K562 (cell line): ENCODE measurements at regions not wholly inside any gene's neighbourhood (a gene's known extent, or its start where the extent isn't known, plus 50 kb on each side); places are given as distances from the start of the nearest gene placed in this dataset.

Source experiments
- ATAC-seq: fragments of 200-7000 bp; cut with Tn5 transposase; 3 replicates; pipeline ENCODE4 v1.9.1; 2020; ENCODE audit warnings: moderate library complexity
- BruUV-seq: library from RNA; stranded (reverse); fragments of 400-500 nt; replicated peaks from 2 replicates; lab custom pipeline; 2021; lab: Mats Ljungman, UMichigan
- CTCF ChIA-PET: fragments of 300-600 bp; formaldehyde crosslinking; extraction: SDS; loops from one replicate; lab custom pipeline; 2021; ENCODE audit warnings: low intra/inter-chr PET ratio; lab: Yijun Ruan, JAX
- POLR2A ChIA-PET: fragments of 300-600, 350-650 bp; sonication (Branson Sonifier 250); formaldehyde crosslinking; extraction: SDS; loops from one replicate; lab custom pipeline; 2021; ENCODE audit warnings: antibody characterized with exemption, inconsistent platforms; lab: Yijun Ruan, JAX
- DNase-seq, 4 experiments: peaks; one replicate each; pipeline versions ENCODE4 v3.0.0 to v3.0.0-alpha.2; 2011 to 2018; ENCODE audit warnings: low spot score in 3 of 4, mixed read lengths in 3 of 4; ENCODE audit errors: extremely low read depth in 1 of 4
- FAIRE-seq: peaks from 2 replicates; lab custom pipeline; 2011; peaks lifted over from hg19 to GRCh38; lab: Jason Lieb, UNC
- H2AFZ ChIP-seq: 2 replicates; pipeline ENCODE4 v1.6.0; 2011; ENCODE audit warnings: low read depth, low read length, control low read depth, inconsistent platforms
- H3K27ac ChIP-seq: fragments of 200-600 bp; 3 replicates; pipeline ENCODE4 v1.8.0; 2011; ENCODE audit warnings: low read depth, mild to moderate bottlenecking, control low read depth, inconsistent platforms, low read length, moderate library complexity, mixed read lengths; ENCODE audit errors: extremely low read depth
- H3K27me3 ChIP-seq, 2 experiments: fragments of 300-600 bp in 1 of 2; 2 replicates in 1 of 2; 3 replicates in 1 of 2; pipeline versions ENCODE4 v1.6.0 to v1.8.0; 2011; ENCODE audit warnings: inconsistent platforms in 2 of 2, low read length in 2 of 2, mild to moderate bottlenecking in 1 of 2, mixed read lengths in 1 of 2, moderate library complexity in 1 of 2; ENCODE audit not compliant: control insufficient read depth in 2 of 2, insufficient read depth in 2 of 2
- H3K36me3 ChIP-seq: fragments of 300-600 bp; 3 replicates; pipeline ENCODE4 v1.8.0; 2011; ENCODE audit warnings: mild to moderate bottlenecking, low read length, inconsistent platforms; ENCODE audit not compliant: control insufficient read depth, insufficient read depth
- H3K4me1 ChIP-seq, 2 experiments: fragments of 200-600 bp in 1 of 2; replicated peaks in 1 of 2; 2 replicates in 1 of 2; 3 replicates in 1 of 2; pipeline versions ENCODE4 v1.5.1 to v1.8.0; 2011; ENCODE audit warnings: inconsistent platforms in 2 of 2, low read length in 2 of 2, mild to moderate bottlenecking in 1 of 2, mixed read lengths in 1 of 2, moderate library complexity in 1 of 2; ENCODE audit not compliant: control insufficient read depth in 2 of 2, insufficient read depth in 2 of 2
- H3K4me2 ChIP-seq: 2 replicates; pipeline ENCODE4 v1.6.1; 2011; ENCODE audit warnings: low read length, control low read depth, inconsistent platforms, mixed read lengths; ENCODE audit not compliant: insufficient read depth
- H3K4me3 ChIP-seq: fragments of 200-600 bp; sonication (generic), shearing (Covaris generic); 2 replicates; pipeline ENCODE4 v1.5.1; 2016; ENCODE audit warnings: control low read depth, inconsistent platforms
- H3K79me2 ChIP-seq: fragments of 200-600 bp; 3 replicates; pipeline ENCODE4 v1.8.0; 2011; ENCODE audit warnings: low read length, inconsistent platforms; ENCODE audit not compliant: control insufficient read depth, insufficient read depth
- H3K9ac ChIP-seq, 2 experiments: 2 replicates each; pipeline versions ENCODE4 v1.6.0 to v1.6.1; 2011; ENCODE audit warnings: low read depth in 2 of 2, low read length in 2 of 2, control low read depth in 1 of 2, inconsistent platforms in 1 of 2, mild to moderate bottlenecking in 1 of 2, mixed read lengths in 1 of 2; ENCODE audit not compliant: insufficient read depth in 1 of 2
- H3K9me1 ChIP-seq: one replicate; pipeline ENCODE4 v1.6.0; 2011; ENCODE audit warnings: inconsistent platforms, mild to moderate bottlenecking, low read length, moderate library complexity; ENCODE audit not compliant: control insufficient read depth, insufficient read depth
- H3K9me3 ChIP-seq: replicated peaks from 2 replicates; pipeline ENCODE4 v1.5.1; 2011; ENCODE audit warnings: low read depth, low read length, inconsistent platforms; ENCODE audit not compliant: control insufficient read depth, insufficient read depth
- H4K20me1 ChIP-seq: replicated peaks from 2 replicates; pipeline ENCODE4 v1.6.1; 2011; ENCODE audit warnings: low read length, inconsistent platforms, mixed read lengths; ENCODE audit not compliant: control insufficient read depth, insufficient read depth
- ATF2 ChIP-seq: sonication (generic); formaldehyde crosslinking; IDR thresholded peaks from 2 replicates; pipeline ENCODE4 v1.8.1; 2022; ENCODE audit warnings: missing genetic modification reagents
- BRD9 ChIP-seq: fragments of 450-650 bp; IDR thresholded peaks from 2 replicates; pipeline ENCODE4 v1.6.1; 2018; ENCODE audit warnings: low read depth; ENCODE audit not compliant: partially characterized antibody
- GATAD2B ChIP-seq: fragments of 450-650 bp; IDR thresholded peaks from 2 replicates; pipeline ENCODE4 v1.6.1; 2017; ENCODE audit warnings: mild to moderate bottlenecking, borderline replicate concordance
- PHF8 ChIP-seq: fragments of 200-600 bp; sonication (generic); IDR thresholded peaks from 2 replicates; pipeline ENCODE4 v1.6.1; 2012; ENCODE audit warnings: mixed run types, mild to moderate bottlenecking, inconsistent platforms, low read length, moderate library complexity, borderline replicate concordance
- PRPF4 ChIP-seq: fragments of 200-400 bp; formaldehyde crosslinking; IDR thresholded peaks from one replicate; pipeline ENCODE4 v1.6.1; 2017; ENCODE audit warnings: low read length, low read depth, mild to moderate bottlenecking; ENCODE audit not compliant: insufficient read depth, poor library complexity, severe bottlenecking
- U2AF2 ChIP-seq: fragments of 200-400 bp; formaldehyde crosslinking; optimal IDR thresholded peaks from 2 replicates; pipeline ENCODE3; 2017; ENCODE audit warnings: low read depth, mild to moderate bottlenecking, low read length
- ZKSCAN8 ChIP-seq: fragments of 200-800 bp; sonication (Bioruptor generic); IDR thresholded peaks from 2 replicates; pipeline ENCODE4 v1.6.1; 2016; ENCODE audit warnings: missing genetic modification characterization, missing compliant biosample characterization
- ZNF277 ChIP-seq: fragments of 250-450 bp; sonication (Bioruptor Pico); IDR thresholded peaks from 2 replicates; pipeline ENCODE4 v1.8.0; 2022; ENCODE audit warnings: inconsistent platforms, mild to moderate bottlenecking, moderate library complexity, borderline replicate concordance
- ZNF398 ChIP-seq: fragments of 250-450 bp; sonication (Bioruptor Pico); IDR thresholded peaks from 2 replicates; pipeline ENCODE4 v1.8.0; 2021; ENCODE audit warnings: moderate library complexity, mild to moderate bottlenecking, inconsistent platforms
- WGBS: fragments of 100-300 bp; shearing (Covaris generic); methylation state at CpG from one replicate; pipeline ENCODE4 v1.1.6; 2016; ENCODE audit warnings: low coverage, mixed read lengths; ENCODE audit not compliant: insufficient coverage; ENCODE audit errors: missing lambda C conversion rate; 5-methylcytosine and 5-hydroxymethylcytosine counted together
- in situ Hi-C: fragments of 300-500 bp; cut with MboI; formaldehyde crosslinking; loops from 4 replicates; pipeline ENCODE4 v1.15.0; 2018; ENCODE audit warnings: inconsistent platforms, mixed read lengths
- intact Hi-C: fragments of 100-400 bp; cut with micrococcal nuclease; formaldehyde crosslinking; loops from 2 replicates; pipeline ENCODE4 v1.14.2; 2022

GRCh38 chr15:62506217-62506805, 341.2 kb upstream of the C2CD4B start:
- no peak for DNase-seq
- H3K27me3 ChIP-seq: peaks cover 0 to 5% of the 10 kb centered on the region in 2 experiments; a peak in 4 of 5 replicates
- 10% methylated on average over 1 of the region's 1 CpG for WGBS
- TF ChIP-seq PRPF4 (no peak), GATAD2B (no peak)
- POLR2A ChIA-PET: no interaction called here
- in situ Hi-C loops: no loop called here
- no peak for ATAC-seq
- no peak overlapping the region for H2AFZ ChIP-seq
- intact Hi-C loops: no loop called here
- FAIRE-seq: no peak
- H3K27ac ChIP-seq: no peak overlapping the region
- CTCF ChIA-PET: no interaction called here
- H3K79me2 ChIP-seq: no peaks in the 10 kb centered on the region
- no peak overlapping the region for H3K4me3 ChIP-seq
- no peaks in the 10 kb centered on the region; the same call in 1 of the 2 replicates for H4K20me1 ChIP-seq
- no peaks in the 10 kb centered on the region for H3K9me1 ChIP-seq
- H3K4me1 ChIP-seq: no peaks in the 10 kb centered on the region
- H3K4me2 ChIP-seq: no peak overlapping the region
- H3K9me3 ChIP-seq: no peaks in the 10 kb centered on the region
- H3K36me3 ChIP-seq: no peaks in the 10 kb centered on the region
- BruUV-seq: no TSS peak
- H3K9ac ChIP-seq: no peak overlapping the region

- Histone ChIP-seq H3K9me3 (no peaks in the 10 kb centered on the region), H3K4me3 (no peak overlapping the region), H3K9me1 (no peaks in the 10 kb centered on the region), H3K27ac (no peak overlapping the region), H3K4me2 (no peak overlapping the region), H3K27me3 (peaks cover 0 to 10% of the 10 kb centered on the region in 2 experiments; a peak in 3 of 5 replicates), H3K79me2 (no peaks in the 10 kb centered on the region), H3K9ac (no peak overlapping the region), H3K36me3 (no peaks in the 10 kb centered on the region), H2AFZ (no peak overlapping the region), H3K4me1 (no peaks in the 10 kb centered on the region), H4K20me1 (0 out of 2 replicates have a peak, but pooled peaks cover 3% of the 10 kb centered on the region)
- no TSS peak for BruUV-seq
- 0% methylated on average over 12 of the region's 12 CpGs for WGBS
- FAIRE-seq: no peak
- in situ Hi-C loops: no loop called here
- ChIA-PET POLR2A (interaction anchor here (1.1 kb wide), 1 partner anchor 15 kb away, joined by 3 read pairs; no protein-coding TSS in a partner anchor), CTCF (no interaction called here)
- no peak for ATAC-seq
- DNase-seq: no peak
- intact Hi-C loops: no loop called here
- TF ChIP-seq ZKSCAN8 (no peak), ZNF277 (CRISPR knock-in tag) (no peak), ZNF398 (CRISPR knock-in tag) (no peak), U2AF2 (no peak), BRD9 (no peak), PHF8 (no peak), ATF2 (CRISPR knock-in tag) (no peak)
Measured at GRCh38 chr15:62509395-62509958, 344.4 kb upstream of the C2CD4B start.
